HG03025 (cell line): ENCODE measurements at regions not wholly inside any gene's neighbourhood (a gene's known extent, or its start where the extent isn't known, plus 50 kb on each side); places are given as distances from the start of the nearest gene placed in this dataset.

ENCODE experiments used
- ATAC-seq: cut with Tn5 transposase; IDR thresholded peaks from one replicate; pipeline ENCODE4 v1.9.1; 2021; ENCODE audit warnings: mild to moderate bottlenecking, moderate library complexity; ENCODE audit not compliant: unreplicated experiment, low FRiP score

DNA sequence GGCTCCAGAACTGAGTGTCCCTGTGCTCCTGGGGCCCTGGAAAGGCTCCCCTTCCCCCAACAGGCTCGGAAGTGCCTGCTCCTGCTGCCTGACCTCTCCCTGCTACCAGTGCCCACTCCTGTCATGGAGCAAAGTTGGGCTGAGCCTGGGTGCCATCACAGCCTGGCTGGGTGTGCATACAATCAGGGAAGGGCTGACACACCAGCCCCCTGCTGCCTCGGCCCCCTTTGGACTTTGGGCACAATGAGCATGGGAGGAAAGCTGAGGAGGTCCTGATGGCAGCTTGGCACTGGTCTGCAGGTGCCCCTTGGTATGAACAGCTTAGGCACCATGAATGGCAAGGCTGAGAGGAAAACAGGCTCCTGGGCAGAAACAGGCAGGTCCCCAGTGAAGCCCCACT, 405.0 kb downstream of the PID1 start:
- no peak for ATAC-seq

- no peak for ATAC-seq
Observed at GRCh38 chr2:228864131-228864530, 407.0 kb downstream of the PID1 start.

GRCh38 chr2:228860601-228861285, 410.3 kb downstream of the PID1 start:
- ATAC-seq, result no peak

- no peak for ATAC-seq
Observed at GRCh38 chr2:228853151-228853550, 417.9 kb downstream of the PID1 start.

GRCh38 chr2:228848638-228849037, 422.4 kb downstream of the PID1 start:
- ATAC-seq, result no peak

- ATAC-seq, result no peak
Observed at GRCh38 chr2:228847684-228848083, 423.4 kb downstream of the PID1 start.

- no peak for ATAC-seq
Observed at GRCh38 chr2:228846161-228846560, 424.9 kb downstream of the PID1 start.

DNA sequence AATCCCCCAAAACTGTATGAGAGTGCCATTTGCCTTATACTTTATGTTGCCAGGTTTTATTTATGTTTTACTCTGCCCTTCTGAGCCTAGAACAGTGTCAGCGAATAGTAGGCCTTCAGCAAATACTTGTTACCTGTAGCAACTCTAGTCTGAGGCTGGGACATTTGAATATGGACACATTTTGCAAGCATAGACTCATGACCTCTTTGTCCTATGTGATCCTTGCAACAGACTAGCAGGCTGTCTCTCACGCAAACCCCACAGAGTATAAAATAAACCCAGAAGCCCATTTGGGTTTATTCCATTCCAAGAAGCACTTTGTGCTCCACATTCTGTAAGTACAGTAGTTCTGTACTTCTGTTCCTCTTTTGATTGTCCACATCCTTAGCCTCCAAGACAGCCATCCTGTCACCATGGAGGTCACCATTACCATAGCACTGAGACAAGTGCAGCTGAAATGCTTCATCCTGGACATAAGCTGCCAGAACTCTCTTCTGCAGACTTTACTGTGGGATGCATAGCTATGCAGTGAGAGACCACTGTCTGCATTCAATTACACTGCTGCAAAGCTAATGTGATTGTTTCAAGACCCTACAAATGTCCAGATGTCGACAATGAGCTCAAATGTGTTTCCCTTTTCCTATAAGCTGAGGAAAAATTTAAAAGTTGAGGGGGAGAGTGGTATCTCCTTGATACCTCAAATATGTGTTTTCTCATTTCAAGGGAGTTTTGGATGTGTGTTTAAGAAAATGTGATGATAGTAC, 425.7 kb downstream of the PID1 start:
- no peak for ATAC-seq

GRCh38 chr2:228841877-228842276, 429.2 kb downstream of the PID1 start:
- no peak for ATAC-seq

DNA sequence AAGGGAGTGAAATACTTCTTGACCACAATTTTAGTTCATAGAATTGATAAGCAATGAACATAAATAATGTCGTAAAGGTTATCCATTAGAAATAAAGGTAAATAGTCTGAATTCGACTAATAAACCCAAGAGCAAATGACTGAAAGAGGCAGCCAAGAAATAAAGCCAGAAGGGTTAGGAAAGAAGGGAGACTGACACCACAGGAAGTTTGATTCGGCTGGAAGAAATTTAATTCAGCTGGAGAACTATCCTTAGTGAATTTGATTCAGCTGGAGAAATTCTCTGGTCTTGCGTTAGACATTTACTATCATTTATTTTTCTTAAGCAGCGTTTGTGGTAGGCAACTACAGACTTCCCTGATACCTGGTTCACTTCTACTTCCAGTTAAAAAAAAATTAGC, 429.6 kb downstream of the PID1 start:
- ATAC-seq, result no peak

DNA sequence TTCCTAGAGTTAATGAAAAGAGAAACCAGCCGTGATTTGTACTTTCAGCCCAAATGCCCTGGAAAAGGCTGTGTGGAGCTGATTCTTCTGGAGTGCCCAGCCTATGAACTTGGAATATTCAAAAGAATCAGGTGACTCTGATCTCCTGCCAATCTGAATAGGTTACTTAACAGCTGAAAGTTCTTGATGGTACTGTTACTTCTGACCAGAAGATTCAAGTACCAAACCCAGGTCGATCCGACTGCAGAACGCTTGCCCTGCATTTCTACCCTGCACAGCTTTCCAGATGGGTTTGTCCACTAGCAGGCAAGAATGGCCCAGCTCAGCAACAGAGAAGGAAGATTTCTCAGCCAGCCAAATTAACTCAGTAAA, 430.4 kb downstream of the PID1 start:
- no peak for ATAC-seq

- no peak for ATAC-seq
Observed at GRCh38 chr2:228840113-228840742, 430.9 kb downstream of the PID1 start.

- ATAC-seq, result no peak
Observed at GRCh38 chr2:228839421-228839876, 431.6 kb downstream of the PID1 start.

GRCh38 chr2:228838819-228839218, 432.3 kb downstream of the PID1 start:
- no peak for ATAC-seq

GRCh38 chr2:228828397-228828796, 442.7 kb downstream of the PID1 start:
- no peak for ATAC-seq

GRCh38 chr2:228827056-228827700, 443.9 kb downstream of the PID1 start:
- ATAC-seq, result no peak

DNA sequence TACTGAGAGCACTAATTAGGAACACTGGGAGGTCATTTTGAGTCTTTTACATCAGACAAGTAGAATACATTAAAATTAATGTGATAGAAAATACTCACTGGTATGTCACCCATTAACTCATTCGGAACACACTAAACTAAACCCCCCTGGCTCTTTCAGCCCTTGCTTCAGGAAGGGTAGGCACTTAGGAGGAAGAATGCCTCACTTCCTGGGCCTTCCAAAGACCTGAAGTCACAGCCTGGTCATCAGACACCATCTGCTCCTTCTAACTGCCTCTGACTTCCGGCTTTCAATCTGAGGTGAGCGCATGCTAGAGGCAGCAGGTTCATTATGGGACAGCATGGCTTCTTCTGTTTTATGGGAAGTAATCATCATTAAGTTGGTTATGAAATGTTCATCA, 451.4 kb downstream of the PID1 start:
- no peak for ATAC-seq

DNA sequence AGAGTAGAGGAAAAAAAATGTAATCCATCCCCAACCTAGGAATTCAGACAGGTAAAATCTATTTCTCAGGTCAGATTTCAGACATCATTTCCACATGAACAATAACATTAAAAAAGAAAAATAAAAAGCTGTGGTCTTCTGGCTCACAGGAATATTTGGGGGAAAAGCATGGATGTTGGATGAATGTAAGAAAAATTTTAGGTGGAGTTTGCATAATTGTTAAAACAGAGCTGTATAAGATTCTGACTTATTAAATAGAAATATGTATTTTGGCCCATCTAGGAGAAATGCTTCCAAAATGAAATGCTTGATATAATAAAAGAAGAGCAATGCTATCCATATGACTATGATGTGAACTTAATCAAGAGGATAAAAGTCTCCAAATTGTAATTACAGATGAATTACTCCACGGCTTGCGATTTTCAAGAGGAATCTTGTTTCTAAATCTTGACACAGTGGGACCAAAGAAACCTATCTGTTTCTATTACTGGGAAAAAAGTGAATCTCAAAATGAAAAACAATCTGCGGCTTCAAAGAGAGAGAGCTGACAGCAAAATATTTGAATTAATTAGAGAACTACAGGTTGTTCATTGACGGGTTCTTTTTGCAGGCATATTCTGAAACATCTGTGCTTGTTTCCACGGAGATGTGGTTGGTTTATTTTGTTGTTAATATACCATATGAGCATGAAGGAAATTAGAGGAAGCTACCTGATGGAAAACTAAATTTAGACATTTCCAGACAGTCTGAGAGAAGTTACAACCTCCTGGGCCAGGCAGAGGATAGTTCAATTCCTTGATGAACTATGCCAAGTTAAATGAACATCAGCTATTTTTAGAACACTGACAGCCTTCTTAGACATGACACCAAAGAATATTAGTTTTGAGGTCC, 468.7 kb downstream of the PID1 start:
- no peak for ATAC-seq

DNA sequence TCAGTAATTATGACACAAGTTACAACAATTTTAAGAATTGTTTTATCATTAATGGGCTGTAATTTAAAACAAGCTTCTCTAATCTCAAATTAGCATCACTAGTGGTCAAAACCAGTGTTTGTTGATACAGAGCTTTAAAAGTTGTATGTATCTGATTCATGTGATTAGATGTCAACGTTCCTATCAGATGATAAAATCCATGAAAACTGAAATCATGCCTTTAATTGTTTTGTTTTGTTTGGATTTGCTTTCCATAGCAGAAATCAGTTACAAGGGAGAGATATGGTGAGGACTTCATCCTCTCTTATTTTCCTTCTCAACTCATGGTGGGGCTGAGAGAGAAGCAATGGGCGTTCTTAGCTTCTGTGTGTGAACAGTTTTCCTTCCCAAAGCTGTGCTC, 469.6 kb downstream of the PID1 start:
- no peak for ATAC-seq

DNA sequence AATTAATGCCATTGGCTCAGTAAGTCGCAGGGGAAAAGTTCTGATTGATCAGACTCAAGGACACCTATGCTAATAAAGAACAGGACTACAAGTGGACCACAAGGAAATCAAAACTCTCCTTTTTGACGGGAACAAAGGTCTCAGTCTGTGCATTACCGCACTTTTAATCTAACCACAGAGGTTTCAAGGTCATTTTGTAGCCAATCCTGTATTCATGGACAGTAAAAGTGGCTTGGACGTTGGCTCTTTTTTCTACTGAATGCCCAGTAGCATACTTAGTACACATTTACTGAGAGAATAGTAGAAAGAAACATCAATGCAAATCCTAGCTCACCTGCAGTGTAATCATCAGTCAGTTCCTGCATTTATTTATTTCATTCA, 471.9 kb downstream of the PID1 start:
- ATAC-seq, result no peak
